ENCODE measurements at regions not wholly inside any gene's neighbourhood (a gene's known extent, or its start where the extent isn't known, plus 50 kb on each side); places are given as distances from the start of the nearest gene placed in this dataset.

GRCh38 chr13:80082396-80083080 lies 258.4 kb downstream of the SPRY2 start:
- no peak for TF ChIP-seq CTCF (IDR thresholded peaks at IDR 0.05; ENCODE audit: extremely low read depth, low read depth, low read length)
- H3K27ac ChIP-seq (ENCODE audit: low read depth, low read length), result peak overlapping the region; percentile 91

GRCh38 chr13:80074811-80075210 lies 266.1 kb downstream of the SPRY2 start:
- Histone ChIP-seq H3K79me2 (ENCODE audit: insufficient read depth, low read length) (no peaks in the 10 kb centered on the region), H3K4me2 (ENCODE audit: insufficient read depth, low read length) (no peak overlapping the region), H3K36me3 (ENCODE audit: insufficient read depth, low read length) (no peaks in the 10 kb centered on the region), H3K27ac (ENCODE audit: low read depth, low read length) (no peak overlapping the region), H3K27me3 (ENCODE audit: insufficient read depth, low read length) (no peaks in the 10 kb centered on the region), H3K4me3 (ENCODE audit: insufficient read depth, low read length) (no peak overlapping the region), H3K4me1 (ENCODE audit: insufficient read depth, low read length) (no peaks in the 10 kb centered on the region), H3K9me3 (ENCODE audit: low read depth, low read length) (no peaks in the 10 kb centered on the region), H4K20me1 (ENCODE audit: insufficient read depth, low read length) (no peaks in the 10 kb centered on the region), H2AFZ (ENCODE audit: low read length) (no peak overlapping the region)
- no peak for DNase-seq (ENCODE audit: insufficient read length, low spot score, missing footprints)
- TF ChIP-seq CTCF (IDR thresholded peaks at IDR 0.05; ENCODE audit: extremely low read depth, low read depth, low read length), result no peak

More at GRCh38 chr13:80082396-80083080, 258.4 kb downstream of the SPRY2 start:
- no peaks in the 10 kb centered on the region for H3K79me2 ChIP-seq (ENCODE audit: insufficient read depth, low read length)
- H3K4me1 ChIP-seq (ENCODE audit: insufficient read depth, low read length), result peaks cover 33% of the 10 kb centered on the region
- H3K36me3 ChIP-seq (ENCODE audit: insufficient read depth, low read length), result no peaks in the 10 kb centered on the region
- H3K4me2 ChIP-seq (ENCODE audit: insufficient read depth, low read length), result peak overlapping the region; percentile 74
- no peak overlapping the region for H2AFZ ChIP-seq (ENCODE audit: low read length)
- no peaks in the 10 kb centered on the region for H3K9me3 ChIP-seq (ENCODE audit: low read depth, low read length)
- no peaks in the 10 kb centered on the region for H4K20me1 ChIP-seq (ENCODE audit: insufficient read depth, low read length)
- H3K27me3 ChIP-seq (ENCODE audit: insufficient read depth, low read length), result no peaks in the 10 kb centered on the region
- DNase-seq (ENCODE audit: insufficient read length, low spot score, missing footprints), result no peak
- H3K4me3 ChIP-seq (ENCODE audit: insufficient read depth, low read length), result no peak overlapping the region

GRCh38 chr13:80074143-80074752 lies 266.7 kb downstream of the SPRY2 start:
- H3K4me3 ChIP-seq (ENCODE audit: insufficient read depth, low read length), result no peak overlapping the region
- H3K27me3 ChIP-seq (ENCODE audit: insufficient read depth, low read length), result no peaks in the 10 kb centered on the region
- H4K20me1 ChIP-seq (ENCODE audit: insufficient read depth, low read length), result no peaks in the 10 kb centered on the region
- TF ChIP-seq CTCF (IDR thresholded peaks at IDR 0.05; ENCODE audit: extremely low read depth, low read depth, low read length), result no peak
- no peaks in the 10 kb centered on the region for H3K4me1 ChIP-seq (ENCODE audit: insufficient read depth, low read length)
- no peaks in the 10 kb centered on the region for H3K79me2 ChIP-seq (ENCODE audit: insufficient read depth, low read length)
- no peaks in the 10 kb centered on the region for H3K36me3 ChIP-seq (ENCODE audit: insufficient read depth, low read length)
- DNase-seq (ENCODE audit: insufficient read length, low spot score, missing footprints), result no peak
- no peaks in the 10 kb centered on the region for H3K9me3 ChIP-seq (ENCODE audit: low read depth, low read length)
- H2AFZ ChIP-seq (ENCODE audit: low read length), result no peak overlapping the region
- H3K4me2 ChIP-seq (ENCODE audit: insufficient read depth, low read length), result no peak overlapping the region
- no peak overlapping the region for H3K27ac ChIP-seq (ENCODE audit: low read depth, low read length)

GRCh38 chr13:80072231-80072630 lies 268.7 kb downstream of the SPRY2 start:
- Histone ChIP-seq H3K4me3 (ENCODE audit: insufficient read depth, low read length) (no peak overlapping the region), H3K27me3 (ENCODE audit: insufficient read depth, low read length) (no peaks in the 10 kb centered on the region), H3K79me2 (ENCODE audit: insufficient read depth, low read length) (no peaks in the 10 kb centered on the region), H3K4me2 (ENCODE audit: insufficient read depth, low read length) (no peak overlapping the region), H3K4me1 (ENCODE audit: insufficient read depth, low read length) (no peaks in the 10 kb centered on the region), H3K36me3 (ENCODE audit: insufficient read depth, low read length) (no peaks in the 10 kb centered on the region), H3K27ac (ENCODE audit: low read depth, low read length) (no peak overlapping the region), H4K20me1 (ENCODE audit: insufficient read depth, low read length) (no peaks in the 10 kb centered on the region), H3K9me3 (ENCODE audit: low read depth, low read length) (no peaks in the 10 kb centered on the region), H2AFZ (ENCODE audit: low read length) (no peak overlapping the region)
- DNase-seq (ENCODE audit: insufficient read length, low spot score, missing footprints), result no peak
- TF ChIP-seq CTCF (IDR thresholded peaks at IDR 0.05; ENCODE audit: extremely low read depth, low read depth, low read length), result no peak
